GM10266 (cell line): ENCODE measurements at regions not wholly inside any gene's neighbourhood (a gene's known extent, or its start where the extent isn't known, plus 50 kb on each side); places are given as distances from the start of the nearest gene placed in this dataset.

Experiments
- DNase-seq: peaks from one replicate; pipeline ENCODE4 v3.0.0; 2012; ENCODE audit errors: extremely low spot score
- CTCF ChIP-seq: IDR thresholded peaks from 2 replicates; pipeline ENCODE4 v1.5.1; 2012; ENCODE audit warnings: mild to moderate bottlenecking, low read depth; ENCODE audit not compliant: control insufficient read depth, insufficient read depth; ENCODE audit errors: missing control alignments

DNA sequence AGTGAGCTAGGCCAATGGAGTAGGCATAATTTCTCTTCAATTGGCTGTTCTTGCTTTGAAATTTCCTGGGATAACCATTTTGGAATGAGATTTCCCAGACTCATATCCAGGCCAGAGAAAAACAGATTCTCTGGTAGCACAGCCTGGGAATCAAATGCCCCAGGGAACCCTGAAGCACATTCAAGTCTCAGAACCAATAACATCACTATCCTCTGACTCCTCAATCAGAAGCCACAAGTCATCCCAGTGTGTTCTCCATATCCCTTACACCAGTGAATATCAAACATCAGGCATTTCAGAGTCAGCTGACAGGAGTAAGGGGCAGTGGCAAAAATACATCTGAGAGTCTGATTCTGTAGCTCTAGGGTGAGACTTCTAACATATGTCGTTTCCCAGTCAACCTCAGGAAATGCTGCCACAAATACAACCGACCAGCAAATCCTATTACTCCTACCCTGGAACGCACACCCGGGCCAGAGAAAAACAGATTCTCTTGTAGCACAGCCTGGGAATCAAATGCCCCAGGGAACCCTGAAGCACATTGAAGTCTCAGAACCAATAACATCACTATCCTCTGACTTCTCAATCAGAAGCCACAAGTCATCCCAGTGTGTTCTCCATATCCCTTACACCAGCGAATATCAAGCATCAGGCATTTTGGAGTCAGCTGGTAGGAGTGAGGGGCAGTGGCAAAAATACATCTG, 537.7 kb upstream of the NMUR2 start:
- TF ChIP-seq CTCF, result no peak
- no peak for DNase-seq

DNA sequence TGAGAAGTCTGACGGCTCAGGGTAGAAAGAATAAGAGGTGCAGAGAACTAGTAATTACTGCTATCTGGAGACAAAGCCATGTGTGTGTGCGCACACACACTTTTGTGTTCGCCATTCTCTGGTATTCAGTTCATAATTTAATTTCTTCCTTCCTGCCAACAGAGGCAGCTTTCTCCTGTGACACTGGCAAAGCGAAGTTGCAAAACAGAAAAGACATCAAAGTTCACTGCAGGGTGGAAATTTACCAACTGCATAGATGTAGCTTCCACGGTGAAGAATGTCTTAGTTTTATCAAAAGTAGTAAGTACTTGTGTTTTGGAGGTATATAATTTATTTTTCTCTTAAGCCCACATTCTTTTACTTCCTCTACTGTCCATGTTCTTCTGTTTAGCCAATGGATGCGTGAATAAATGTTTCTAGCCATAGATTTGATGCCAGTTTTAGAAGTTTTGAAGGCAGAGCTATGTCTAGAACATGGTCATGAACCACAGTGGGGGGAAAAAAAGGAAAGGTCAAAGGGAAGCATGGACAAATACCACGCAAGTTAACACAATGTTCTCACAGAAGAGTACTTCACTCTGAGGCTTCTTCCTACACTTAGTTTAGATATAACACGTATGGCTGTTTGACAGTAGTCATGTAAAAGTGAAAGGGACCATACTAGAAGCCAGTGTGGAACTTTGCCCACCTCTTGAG, 536.5 kb upstream of the GRIA1 start:
- no peak for TF ChIP-seq CTCF
- DNase-seq, result no peak

- TF ChIP-seq CTCF, result no peak
- no peak for DNase-seq
Measured at GRCh38 chr5:152956943-152957613, 533.4 kb upstream of the GRIA1 start.

DNA sequence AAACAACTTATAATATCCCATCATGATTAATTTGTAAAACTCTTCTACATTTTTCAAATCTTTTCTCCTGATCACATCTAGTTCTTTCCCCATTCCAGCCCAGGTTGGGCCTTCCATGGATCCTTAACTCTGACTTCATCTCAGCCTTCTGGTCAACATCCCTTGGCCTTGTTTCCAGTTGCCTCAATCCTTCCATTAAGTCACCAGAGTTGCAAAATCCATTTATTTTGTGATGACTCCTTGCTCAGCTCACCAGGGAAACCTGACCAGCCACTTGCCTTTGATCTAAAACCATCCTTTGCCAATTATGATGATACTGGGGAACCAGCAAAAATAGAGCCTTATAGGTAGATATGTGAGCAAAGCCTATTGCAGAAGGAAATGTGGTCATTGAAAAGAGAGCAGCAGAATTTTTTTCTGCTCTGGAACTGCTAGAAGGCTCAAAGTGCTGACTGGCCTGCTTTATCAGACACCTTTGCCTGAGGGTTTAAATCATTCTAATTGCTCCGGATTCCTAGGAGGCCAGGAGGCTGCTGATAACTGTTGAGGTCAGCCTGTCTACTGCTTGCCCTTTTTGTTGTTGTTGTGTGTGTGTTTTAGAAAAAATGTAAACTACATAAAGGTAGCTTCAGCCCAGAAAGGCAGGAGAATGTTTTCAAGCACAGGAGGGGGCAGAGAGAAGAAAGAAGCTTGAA, 512.2 kb upstream of the GRIA1 start:
- no peak for DNase-seq
- TF ChIP-seq CTCF, result no peak

- no peak for TF ChIP-seq CTCF
- DNase-seq, result no peak
Measured at GRCh38 chr5:152987131-152987530, 503.3 kb upstream of the GRIA1 start.

- DNase-seq, result no peak
- no peak for TF ChIP-seq CTCF
Measured at GRCh38 chr5:152990217-152990616, 500.3 kb upstream of the GRIA1 start.
